ENCODE measurements at regions not wholly inside any gene's neighbourhood (a gene's known extent, or its start where the extent isn't known, plus 50 kb on each side); places are given as distances from the start of the nearest gene placed in this dataset.

- DNase-seq (ENCODE audit: low spot score) = no peak
These were observed 352.2 kb downstream of the IDS start for GRCh38 chrX:149152941-149153340.

GRCh38 chrX:149151805-149152757 is 353.0 kb downstream of the IDS start:
- DNase-seq (ENCODE audit: low spot score) = no peak

GRCh38 chrX:149145845-149146285 is 359.2 kb downstream of the IDS start:
- DNase-seq (ENCODE audit: low spot score) = peak; percentile 9

- DNase-seq (ENCODE audit: low spot score) = no peak
These were observed 373.3 kb downstream of the IDS start for GRCh38 chrX:149131774-149132173.

GRCh38 chrX:149129767-149130166 is 375.3 kb downstream of the IDS start:
- peak; percentile 4 for DNase-seq (ENCODE audit: low spot score)

GRCh38 chrX:149124526-149125108 is 380.5 kb downstream of the IDS start:
- no peak for DNase-seq (ENCODE audit: low spot score)

- DNase-seq (ENCODE audit: low spot score) = no peak
These were observed 383.7 kb downstream of the IDS start for GRCh38 chrX:149121206-149121920.

GRCh38 chrX:149120459-149120858 is 384.6 kb downstream of the IDS start:
- DNase-seq (ENCODE audit: low spot score) = no peak

GRCh38 chrX:149114874-149115273 is 390.2 kb downstream of the IDS start:
- DNase-seq (ENCODE audit: low spot score) = no peak

- DNase-seq (ENCODE audit: low spot score) = no peak
These were observed 391.1 kb downstream of the IDS start for GRCh38 chrX:149114001-149114400.

GRCh38 chrX:149097786-149098185 is 407.3 kb downstream of the IDS start:
- no peak for DNase-seq (ENCODE audit: low spot score)

- no peak for DNase-seq (ENCODE audit: low spot score)
These were observed 412.9 kb downstream of the IDS start for GRCh38 chrX:149092179-149092578.

GRCh38 chrX:149079805-149080406 is 425.2 kb downstream of the IDS start:
- DNase-seq (ENCODE audit: low spot score) = no peak

GRCh38 chrX:149074398-149074797 is 430.7 kb downstream of the IDS start:
- no peak for DNase-seq (ENCODE audit: low spot score)

GRCh38 chrX:149073479-149073878 is 431.6 kb downstream of the IDS start:
- DNase-seq (ENCODE audit: low spot score) = no peak

GRCh38 chrX:149069899-149070298 is 435.2 kb downstream of the IDS start:
- no peak for DNase-seq (ENCODE audit: low spot score)

- DNase-seq (ENCODE audit: low spot score) = no peak
These were observed 444.2 kb downstream of the IDS start for GRCh38 chrX:149060921-149061320.

Measured in activated CD4-positive, alpha-beta T cell treated with anti-CD3 and anti-CD28 coated beads, Interleukin-2, Interleukin-4, amounts not matched to agents 100 ng/mL and 50 ng/mL, durations not matched to agents 16 hours and 8 hours (primary cell).